ENCODE measurements at regions not wholly inside any gene's neighbourhood (a gene's known extent, or its start where the extent isn't known, plus 50 kb on each side); places are given as distances from the start of the nearest gene placed in this dataset.

DNA sequence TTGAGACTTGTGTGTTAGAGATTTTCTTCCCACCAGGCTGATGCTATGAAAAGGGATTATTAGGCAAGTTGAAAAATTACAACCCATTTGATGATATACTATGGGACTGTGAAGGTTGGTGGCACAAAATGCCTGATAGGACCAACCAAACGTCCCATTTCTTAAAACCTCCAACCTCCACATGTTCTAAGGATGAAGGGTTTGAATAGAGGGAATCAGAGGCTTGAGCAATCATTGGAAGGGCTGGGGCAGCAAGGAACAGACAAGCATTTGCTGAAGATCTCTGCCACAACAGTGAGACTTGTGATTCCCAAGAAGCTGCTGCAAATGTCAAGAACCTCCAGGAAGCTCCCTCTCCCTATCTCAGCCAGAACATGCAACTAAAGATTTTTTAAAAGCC is 283.1 kb downstream of the ELAVL2 start:
- no peak for TF ChIP-seq CTCF (conservative IDR thresholded peaks at IDR 0.05 in 1 of 2, IDR thresholded peaks at IDR 0.05 in 1 of 2; ENCODE audit: extremely low read depth in 1 of 2, insufficient read depth in 1 of 2, low read depth in 1 of 2, low read length in 2 of 2)
- TF ChIP-seq EZH2 (IDR thresholded peaks at IDR 0.05; ENCODE audit: borderline replicate concordance, low read length) = no peak
